HepG2 (cell line): ENCODE measurements at regions not wholly inside any gene's neighbourhood (a gene's known extent, or its start where the extent isn't known, plus 50 kb on each side); places are given as distances from the start of the nearest gene placed in this dataset.

Experiments used
- ATAC-seq: fragments of 200-7000 bp; cut with Tn5 transposase; 3 replicates; pipeline ENCODE4 v1.9.1; 2020; ENCODE audit warnings: mild to moderate bottlenecking, moderate library complexity
- BruUV-seq: library from RNA; stranded (reverse); fragments of 400-500 nt; replicated peaks from 2 replicates; lab custom pipeline; 2021; lab: Mats Ljungman, UMichigan
- CTCF ChIA-PET: fragments of 300-600 bp; formaldehyde crosslinking; extraction: SDS; loops from one replicate; lab custom pipeline; 2021; ENCODE audit warnings: low total read pairs, inconsistent platforms, low intra/inter-chr PET ratio; lab: Yijun Ruan, JAX
- POLR2A ChIA-PET: fragments of 350-600 bp; sonication (Branson Sonifier 250); formaldehyde crosslinking; loops from one replicate; lab custom pipeline; 2020; ENCODE audit warnings: antibody characterized with exemption, inconsistent platforms; lab: Yijun Ruan, JAX
- DNase-seq: peaks from one replicate; pipeline ENCODE4 v3.0.0-alpha.2; 2015; ENCODE audit warnings: low spot score
- FAIRE-seq: peaks from 3 replicates; lab custom pipeline; 2011; peaks lifted over from hg19 to GRCh38; lab: Jason Lieb, UNC
- H2AFZ ChIP-seq: one replicate; pipeline ENCODE4 v1.6.1; 2011; ENCODE audit warnings: low read length, inconsistent platforms
- H3K27ac ChIP-seq: fragments of 300-600 bp; 3 replicates; pipeline ENCODE4 v1.8.0; 2011; ENCODE audit warnings: mixed run types, mild to moderate bottlenecking, mixed read lengths, low read length, inconsistent platforms; ENCODE audit not compliant: insufficient read depth; ENCODE audit errors: extremely low read length
- H3K27me3 ChIP-seq, 2 experiments: fragments of 200-600 bp in 1 of 2; 2 replicates in 1 of 2; 3 replicates in 1 of 2; pipeline versions ENCODE4 v1.6.0 to v1.8.0; 2011; ENCODE audit warnings: low read length in 2 of 2, mild to moderate bottlenecking in 2 of 2, moderate library complexity in 2 of 2, inconsistent platforms in 1 of 2; ENCODE audit not compliant: insufficient read depth in 2 of 2, control insufficient read depth in 1 of 2
- H3K36me3 ChIP-seq, 2 experiments: fragments of 200-600 bp in 1 of 2; replicated peaks in 1 of 2; 2 replicates in 1 of 2; 3 replicates in 1 of 2; pipeline versions ENCODE4 v1.5.1 to v1.8.0; 2011; ENCODE audit warnings: low read length in 2 of 2, inconsistent platforms in 1 of 2; ENCODE audit not compliant: insufficient read depth in 2 of 2, control insufficient read depth in 1 of 2
- H3K4me1 ChIP-seq: 2 replicates; pipeline ENCODE4 v1.5.1; 2012; ENCODE audit warnings: low read length, inconsistent platforms; ENCODE audit not compliant: insufficient read depth
- H3K4me2 ChIP-seq: 2 replicates; pipeline ENCODE4 v1.6.0; 2011; ENCODE audit warnings: low read depth, low read length, inconsistent platforms
- H3K4me3 ChIP-seq, 3 experiments: fragments of 200-600 bp in 1 of 3; sonication (generic), shearing (Covaris generic) in 1 of 3; replicated peaks in 1 of 3; 2 replicates each; pipeline ENCODE4 v1.5.1; 2011 to 2016; ENCODE audit warnings: low read length in 3 of 3, inconsistent platforms in 2 of 3, low read depth in 2 of 3, mild to moderate bottlenecking in 2 of 3, control low read depth in 1 of 3, mixed read lengths in 1 of 3; ENCODE audit not compliant: insufficient read depth in 1 of 3
- H3K79me2 ChIP-seq: one replicate; pipeline ENCODE4 v1.6.1; 2011; ENCODE audit warnings: low read length, inconsistent platforms; ENCODE audit not compliant: insufficient read depth
- H3K9ac ChIP-seq: 2 replicates; pipeline ENCODE4 v1.6.0; 2011; ENCODE audit warnings: mild to moderate bottlenecking, low read depth, low read length, inconsistent platforms; ENCODE audit not compliant: insufficient read depth
- H3K9me3 ChIP-seq: 2 replicates; pipeline ENCODE4 v1.5.1; 2012; ENCODE audit warnings: mild to moderate bottlenecking, low read length
- H4K20me1 ChIP-seq: 2 replicates; pipeline ENCODE4 v1.6.0; 2011; ENCODE audit warnings: inconsistent platforms, mild to moderate bottlenecking, low read length, moderate library complexity; ENCODE audit not compliant: insufficient read depth
- HDAC1 ChIP-seq: sonication (generic); formaldehyde crosslinking; IDR thresholded peaks from 2 replicates; pipeline ENCODE4 v1.5.1; 2020; ENCODE audit warnings: mild to moderate bottlenecking, missing genetic modification reagents
- MAFF ChIP-seq: IDR thresholded peaks from 2 replicates; pipeline ENCODE4 v1.6.1; 2011; ENCODE audit warnings: low read depth, low read length, improper control_type of control experiment
- POLR2AphosphoS5 ChIP-seq: IDR thresholded peaks from 2 replicates; pipeline ENCODE4 v1.6.1; 2012; ENCODE audit warnings: low read depth, low read length
- RFXAP ChIP-seq: sonication (generic); formaldehyde crosslinking; IDR thresholded peaks from 2 replicates; pipeline ENCODE4 v1.4.0; 2020; ENCODE audit warnings: missing genetic modification reagents, borderline replicate concordance
- ZBTB42 ChIP-seq: sonication (generic); formaldehyde crosslinking; IDR thresholded peaks from 2 replicates; pipeline ENCODE4 v1.5.0; 2020; ENCODE audit warnings: mild to moderate bottlenecking, missing genetic modification reagents
- ZNF263 ChIP-seq: sonication (generic); formaldehyde crosslinking; IDR thresholded peaks from 2 replicates; pipeline ENCODE4 v1.4.0; 2020; ENCODE audit warnings: missing genetic modification reagents
- ZNF446 ChIP-seq: sonication (generic); formaldehyde crosslinking; IDR thresholded peaks from 2 replicates; pipeline ENCODE4 v1.5.0; 2020; ENCODE audit warnings: mild to moderate bottlenecking, missing genetic modification reagents
- ZNF572 ChIP-seq: sonication (generic); formaldehyde crosslinking; IDR thresholded peaks from 2 replicates; pipeline ENCODE4 v1.5.1; 2020; ENCODE audit warnings: mild to moderate bottlenecking, missing genetic modification reagents
- ZNF614 ChIP-seq: IDR thresholded peaks from 2 replicates; pipeline ENCODE4 v1.6.1; 2018; ENCODE audit warnings: missing biosample characterization, missing genetic modification reagents, inconsistent platforms, borderline replicate concordance
- ZNF629 ChIP-seq: sonication (generic); formaldehyde crosslinking; conservative IDR thresholded peaks from 2 replicates; pipeline ENCODE4 v1.5.0; 2020; ENCODE audit warnings: missing genetic modification reagents
- ZSCAN22 ChIP-seq: sonication (generic); formaldehyde crosslinking; IDR thresholded peaks from 2 replicates; pipeline ENCODE4 v1.4.0; 2020; ENCODE audit warnings: mild to moderate bottlenecking, missing genetic modification reagents
- ZSCAN9 ChIP-seq: IDR thresholded peaks from 2 replicates; pipeline ENCODE4 v1.6.1; 2016; ENCODE audit warnings: borderline replicate concordance
- WGBS: methylation state at CpG from one replicate; pipeline ENCODE4 v1.1.6; 2017; ENCODE audit warnings: low lambda C conversion rate; 5-methylcytosine and 5-hydroxymethylcytosine counted together
- in situ Hi-C: cut with HindIII; loops from 2 replicates; pipeline ENCODE4 v1.10.0; 2017; ENCODE audit warnings: low pct_unique_long_range_greater_than_20kb; ENCODE audit not compliant: extremely low pct_ligation_motif_present
- intact Hi-C: fragments of 100-400 bp; cut with micrococcal nuclease; formaldehyde crosslinking; loops from one replicate; pipeline ENCODE4 v1.10.0; 2022; ENCODE audit not compliant: unreplicated experiment
- TF ChIP-seq, protein P1 (sequence below): IDR thresholded peaks from 2 replicates; pipeline ENCODE4 v1.6.1; 2016; ENCODE audit warnings: mild to moderate bottlenecking, missing biosample characterization, missing genetic modification reagents
- TF ChIP-seq, protein P2 (sequence below): sonication (generic); formaldehyde crosslinking; IDR thresholded peaks from 2 replicates; pipeline ENCODE4 v1.9.0; 2021; ENCODE audit warnings: missing genetic modification reagents, borderline replicate concordance
- TF ChIP-seq, protein P3 (sequence below): sonication (generic); formaldehyde crosslinking; IDR thresholded peaks from 2 replicates; pipeline ENCODE4 v1.5.0; 2020; ENCODE audit warnings: mild to moderate bottlenecking, low read depth, missing genetic modification reagents, borderline replicate concordance
- TF ChIP-seq, protein P4 (sequence below): sonication (generic); formaldehyde crosslinking; IDR thresholded peaks from 2 replicates; pipeline ENCODE4 v1.8.1; 2023; ENCODE audit warnings: mild to moderate bottlenecking, missing genetic modification reagents, borderline replicate concordance
- TF ChIP-seq, protein P5 (sequence below): sonication (generic); formaldehyde crosslinking; IDR thresholded peaks from 2 replicates; pipeline ENCODE4 v1.4.0; 2020; ENCODE audit warnings: missing genetic modification reagents
- TF ChIP-seq, protein P6 (sequence below): sonication (generic); formaldehyde crosslinking; IDR thresholded peaks from 2 replicates; pipeline ENCODE4 v1.5.1; 2020; ENCODE audit warnings: mild to moderate bottlenecking, moderate library complexity, missing genetic modification reagents
- TF ChIP-seq, protein P7 (sequence below): sonication (generic); formaldehyde crosslinking; IDR thresholded peaks from 2 replicates; pipeline ENCODE4 v1.4.0; 2020; ENCODE audit warnings: mild to moderate bottlenecking, missing genetic modification reagents

DNA sequence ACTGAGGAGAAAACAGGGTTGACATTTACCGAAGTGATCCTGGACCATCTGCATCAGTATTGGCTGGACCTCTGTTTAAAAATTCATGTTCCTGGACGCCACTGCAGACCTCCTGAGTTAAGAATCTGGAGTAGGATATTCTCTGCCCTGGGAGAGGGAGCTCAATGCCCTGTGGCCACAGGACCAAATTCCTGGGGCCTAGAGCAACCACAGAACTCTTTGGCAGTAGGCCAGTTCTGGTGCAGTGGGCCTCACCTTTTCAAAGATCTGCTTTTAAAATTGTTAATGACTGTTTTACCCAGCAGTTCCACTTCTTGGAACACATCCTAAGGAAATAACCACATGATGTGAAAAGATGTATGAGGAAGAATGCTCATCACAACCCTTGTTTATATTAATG, 133.3 kb upstream of the ADPGK start:
- H3K4me1 ChIP-seq, result no peaks in the 10 kb centered on the region
- DNase-seq (no peak), ATAC-seq (no peak), FAIRE-seq (no peak)
- no peak overlapping the region for H3K4me2 ChIP-seq
- in situ Hi-C loops, result no loop called here
- no peak overlapping the region for H3K4me3 ChIP-seq
- H3K79me2 ChIP-seq, result no peaks in the 10 kb centered on the region
- CTCF ChIA-PET, result no interaction called here
- H4K20me1 ChIP-seq, result no peaks in the 10 kb centered on the region
- H2AFZ ChIP-seq, result no peak overlapping the region
- no TSS peak for BruUV-seq
- POLR2A ChIA-PET, result no interaction called here
- WGBS, result 0% methylated on average over 2 of the region's 2 CpGs
- no peak overlapping the region for H3K9ac ChIP-seq
- intact Hi-C loops, result loop anchor here (10.0 kb wide), 1 partner anchor 62 kb away; no protein-coding TSS in a partner anchor
- H3K36me3 ChIP-seq, result no peaks in the 10 kb centered on the region
- no peaks in the 10 kb centered on the region for H3K9me3 ChIP-seq
- H3K27me3 ChIP-seq, result no peaks in the 10 kb centered on the region
- no peak overlapping the region for H3K27ac ChIP-seq
- TF ChIP-seq, protein P1, sequence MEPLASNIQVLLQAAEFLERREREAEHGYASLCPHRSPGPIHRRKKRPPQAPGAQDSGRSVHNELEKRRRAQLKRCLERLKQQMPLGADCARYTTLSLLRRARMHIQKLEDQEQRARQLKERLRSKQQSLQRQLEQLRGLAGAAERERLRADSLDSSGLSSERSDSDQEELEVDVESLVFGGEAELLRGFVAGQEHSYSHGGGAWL (CRISPR knock-in tag), result no peak
- TF ChIP-seq POLR2AphosphoS5 (no peak), HDAC1 (CRISPR knock-in tag) (no peak), ZSCAN9 (no peak), ZNF572 (CRISPR knock-in tag) (no peak), ZNF614 (CRISPR knock-in tag) (no peak), ZNF446 (no peak), ZNF629 (CRISPR knock-in tag) (no peak), ZBTB42 (CRISPR knock-in tag) (no peak), RFXAP (CRISPR knock-in tag) (no peak), MAFF (no peak), ZNF263 (CRISPR knock-in tag) (no peak), ZSCAN22 (CRISPR knock-in tag) (no peak)
- TF ChIP-seq, protein P2, sequence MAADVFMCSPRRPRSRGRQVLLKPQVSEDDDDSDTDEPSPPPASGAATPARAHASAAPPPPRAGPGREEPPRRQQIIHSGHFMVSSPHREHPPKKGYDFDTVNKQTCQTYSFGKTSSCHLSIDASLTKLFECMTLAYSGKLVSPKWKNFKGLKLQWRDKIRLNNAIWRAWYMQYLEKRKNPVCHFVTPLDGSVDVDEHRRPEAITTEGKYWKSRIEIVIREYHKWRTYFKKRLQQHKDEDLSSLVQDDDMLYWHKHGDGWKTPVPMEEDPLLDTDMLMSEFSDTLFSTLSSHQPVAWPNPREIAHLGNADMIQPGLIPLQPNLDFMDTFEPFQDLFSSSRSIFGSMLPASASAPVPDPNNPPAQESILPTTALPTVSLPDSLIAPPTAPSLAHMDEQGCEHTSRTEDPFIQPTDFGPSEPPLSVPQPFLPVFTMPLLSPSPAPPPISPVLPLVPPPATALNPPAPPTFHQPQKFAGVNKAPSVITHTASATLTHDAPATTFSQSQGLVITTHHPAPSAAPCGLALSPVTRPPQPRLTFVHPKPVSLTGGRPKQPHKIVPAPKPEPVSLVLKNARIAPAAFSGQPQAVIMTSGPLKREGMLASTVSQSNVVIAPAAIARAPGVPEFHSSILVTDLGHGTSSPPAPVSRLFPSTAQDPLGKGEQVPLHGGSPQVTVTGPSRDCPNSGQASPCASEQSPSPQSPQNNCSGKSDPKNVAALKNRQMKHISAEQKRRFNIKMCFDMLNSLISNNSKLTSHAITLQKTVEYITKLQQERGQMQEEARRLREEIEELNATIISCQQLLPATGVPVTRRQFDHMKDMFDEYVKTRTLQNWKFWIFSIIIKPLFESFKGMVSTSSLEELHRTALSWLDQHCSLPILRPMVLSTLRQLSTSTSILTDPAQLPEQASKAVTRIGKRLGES, result no peak
- TF ChIP-seq, protein P3, sequence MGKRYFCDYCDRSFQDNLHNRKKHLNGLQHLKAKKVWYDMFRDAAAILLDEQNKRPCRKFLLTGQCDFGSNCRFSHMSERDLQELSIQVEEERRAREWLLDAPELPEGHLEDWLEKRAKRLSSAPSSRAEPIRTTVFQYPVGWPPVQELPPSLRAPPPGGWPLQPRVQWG (CRISPR knock-in tag), result no peak
- TF ChIP-seq, protein P4, sequence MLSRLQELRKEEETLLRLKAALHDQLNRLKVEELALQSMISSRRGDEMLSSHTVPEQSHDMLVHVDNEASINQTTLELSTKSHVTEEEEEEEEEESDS, result no peak
- TF ChIP-seq, protein P5, sequence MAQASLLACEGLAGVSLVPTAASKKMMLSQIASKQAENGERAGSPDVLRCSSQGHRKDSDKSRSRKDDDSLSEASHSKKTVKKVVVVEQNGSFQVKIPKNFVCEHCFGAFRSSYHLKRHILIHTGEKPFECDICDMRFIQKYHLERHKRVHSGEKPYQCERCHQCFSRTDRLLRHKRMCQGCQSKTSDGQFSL (CRISPR knock-in tag), result no peak
- TF ChIP-seq, protein P6, sequence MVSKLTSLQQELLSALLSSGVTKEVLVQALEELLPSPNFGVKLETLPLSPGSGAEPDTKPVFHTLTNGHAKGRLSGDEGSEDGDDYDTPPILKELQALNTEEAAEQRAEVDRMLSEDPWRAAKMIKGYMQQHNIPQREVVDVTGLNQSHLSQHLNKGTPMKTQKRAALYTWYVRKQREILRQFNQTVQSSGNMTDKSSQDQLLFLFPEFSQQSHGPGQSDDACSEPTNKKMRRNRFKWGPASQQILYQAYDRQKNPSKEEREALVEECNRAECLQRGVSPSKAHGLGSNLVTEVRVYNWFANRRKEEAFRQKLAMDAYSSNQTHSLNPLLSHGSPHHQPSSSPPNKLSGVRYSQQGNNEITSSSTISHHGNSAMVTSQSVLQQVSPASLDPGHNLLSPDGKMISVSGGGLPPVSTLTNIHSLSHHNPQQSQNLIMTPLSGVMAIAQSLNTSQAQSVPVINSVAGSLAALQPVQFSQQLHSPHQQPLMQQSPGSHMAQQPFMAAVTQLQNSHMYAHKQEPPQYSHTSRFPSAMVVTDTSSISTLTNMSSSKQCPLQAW (CRISPR knock-in tag), result no peak
- TF ChIP-seq, protein P7, sequence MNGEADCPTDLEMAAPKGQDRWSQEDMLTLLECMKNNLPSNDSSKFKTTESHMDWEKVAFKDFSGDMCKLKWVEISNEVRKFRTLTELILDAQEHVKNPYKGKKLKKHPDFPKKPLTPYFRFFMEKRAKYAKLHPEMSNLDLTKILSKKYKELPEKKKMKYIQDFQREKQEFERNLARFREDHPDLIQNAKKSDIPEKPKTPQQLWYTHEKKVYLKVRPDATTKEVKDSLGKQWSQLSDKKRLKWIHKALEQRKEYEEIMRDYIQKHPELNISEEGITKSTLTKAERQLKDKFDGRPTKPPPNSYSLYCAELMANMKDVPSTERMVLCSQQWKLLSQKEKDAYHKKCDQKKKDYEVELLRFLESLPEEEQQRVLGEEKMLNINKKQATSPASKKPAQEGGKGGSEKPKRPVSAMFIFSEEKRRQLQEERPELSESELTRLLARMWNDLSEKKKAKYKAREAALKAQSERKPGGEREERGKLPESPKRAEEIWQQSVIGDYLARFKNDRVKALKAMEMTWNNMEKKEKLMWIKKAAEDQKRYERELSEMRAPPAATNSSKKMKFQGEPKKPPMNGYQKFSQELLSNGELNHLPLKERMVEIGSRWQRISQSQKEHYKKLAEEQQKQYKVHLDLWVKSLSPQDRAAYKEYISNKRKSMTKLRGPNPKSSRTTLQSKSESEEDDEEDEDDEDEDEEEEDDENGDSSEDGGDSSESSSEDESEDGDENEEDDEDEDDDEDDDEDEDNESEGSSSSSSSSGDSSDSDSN (CRISPR knock-in tag), result no peak
